Breast epithelium (tissue), 4 donors: ENCODE measurements at regions not wholly inside any gene's neighbourhood (a gene's known extent, or its start where the extent isn't known, plus 50 kb on each side); places are given as distances from the start of the nearest gene placed in this dataset.

Experiments
- DNase-seq, 2 donors: peaks; one replicate each; pipeline ENCODE4 v3.0.0-alpha.2; 2019; ENCODE audit warnings: low spot score in 2 of 2
- H3K27ac ChIP-seq, 2 donors: fragments of 200-600 bp; sonication (generic) in 1 of 2; one replicate each; pipeline ENCODE4 v1.5.1; 2016 to 2019; ENCODE audit warnings: mild to moderate bottlenecking in 1 of 2
- H3K27me3 ChIP-seq, 2 donors: fragments of 200-600 bp; sonication (generic) in 1 of 2; one replicate each; pipeline versions ENCODE4 v1.5.1 to v1.6.0; 2017 to 2019; ENCODE audit warnings: control low read depth in 1 of 2, mild to moderate bottlenecking in 1 of 2
- H3K36me3 ChIP-seq: fragments of 200-600 bp; one replicate; pipeline ENCODE4 v1.5.1; 2019
- H3K4me1 ChIP-seq, 2 donors: fragments of 200-600 bp; sonication (generic); one replicate each; pipeline ENCODE4 v1.5.1; 2016 to 2019; ENCODE audit warnings: control low read depth in 1 of 2
- H3K4me3 ChIP-seq, 3 donors: fragments of 200-600 bp; sonication (generic); 1 replicate in 2 of 3; 2 replicates in 1 of 3; pipeline ENCODE4 v1.5.1; 2016 to 2019; ENCODE audit warnings: mild to moderate bottlenecking in 3 of 3, moderate library complexity in 2 of 3
- H3K9me3 ChIP-seq, 2 donors: fragments of 200-600 bp; sonication (generic) in 1 of 2; one replicate each; pipeline ENCODE4 v1.5.1; 2016 to 2019; ENCODE audit warnings: control low read depth in 1 of 2
- CTCF ChIP-seq, 3 donors: fragments of 450-650 bp; IDR thresholded peaks; one replicate each; pipeline ENCODE4 v1.5.1; 2016 to 2017; ENCODE audit warnings: antibody characterized with exemption in 3 of 3, mild to moderate bottlenecking in 3 of 3, moderate library complexity in 3 of 3
- POLR2A ChIP-seq: fragments of 450-650 bp; IDR thresholded peaks from one replicate; pipeline ENCODE4 v1.6.1; 2016; ENCODE audit warnings: antibody characterized with exemption, mild to moderate bottlenecking, moderate library complexity
- POLR2AphosphoS5 ChIP-seq, 3 donors: sonication (generic); formaldehyde crosslinking; IDR thresholded peaks; one replicate each; pipeline ENCODE4 v1.6.1; 2017; ENCODE audit warnings: antibody characterized with exemption in 3 of 3
- intact Hi-C: fragments of 100-400 bp; cut with DNase I; formaldehyde crosslinking; loops from one replicate; pipeline ENCODE4 v1.15.1; 2023; ENCODE audit warnings: low total_unique reads

GRCh38 chr11:109867784-109868183 lies 225.4 kb upstream of the ZC3H12C start:
- no peak for TF ChIP-seq CTCF (IDR thresholded peaks at IDR 0.05)
- no peak for TF ChIP-seq POLR2A
- TF ChIP-seq POLR2AphosphoS5 (IDR thresholded peaks at IDR 0.05), result no peak
- H3K9me3 ChIP-seq, result peaks cover 0 to 5% of the 10 kb centered on the region in 2 donors
- H3K27ac ChIP-seq, result no peak overlapping the region
- no peak overlapping the region for H3K4me3 ChIP-seq
- no peaks in the 10 kb centered on the region for H3K36me3 ChIP-seq
- no peaks in the 10 kb centered on the region for H3K4me1 ChIP-seq
- DNase-seq, result no peak
- no peaks in the 10 kb centered on the region for H3K27me3 ChIP-seq
- intact Hi-C loops, result no loop called here

GRCh38 chr11:109869536-109869935 lies 223.7 kb upstream of the ZC3H12C start:
- Histone ChIP-seq H3K27me3 (no peaks in the 10 kb centered on the region), H3K4me3 (no peak overlapping the region), H3K27ac (no peak overlapping the region), H3K4me1 (no peaks in the 10 kb centered on the region), H3K36me3 (no peaks in the 10 kb centered on the region), H3K9me3 (peaks cover 0 to 12% of the 10 kb centered on the region in 2 donors)
- intact Hi-C loops, result no loop called here
- TF ChIP-seq POLR2AphosphoS5 (IDR thresholded peaks at IDR 0.05) (no peak), POLR2A (no peak), CTCF (IDR thresholded peaks at IDR 0.05) (no peak)
- no peak for DNase-seq

GRCh38 chr11:109870297-109870696 lies 222.9 kb upstream of the ZC3H12C start:
- TF ChIP-seq CTCF (IDR thresholded peaks at IDR 0.05), result no peak
- Histone ChIP-seq H3K36me3 (no peaks in the 10 kb centered on the region), H3K9me3 (peaks cover 0 to 12% of the 10 kb centered on the region in 2 donors), H3K4me1 (no peaks in the 10 kb centered on the region), H3K27me3 (no peaks in the 10 kb centered on the region), H3K4me3 (no peak overlapping the region), H3K27ac (no peak overlapping the region)
- no peak for DNase-seq
- intact Hi-C loops, result loop anchor here (10.0 kb wide), 2 partner anchors 345 to 665 kb away; no protein-coding TSS in a partner anchor

GRCh38 chr11:109877043-109877442 lies 216.1 kb upstream of the ZC3H12C start:
- no peak for DNase-seq
- Histone ChIP-seq H3K27ac (no peak overlapping the region), H3K9me3 (peaks cover 0 to 12% of the 10 kb centered on the region in 2 donors), H3K36me3 (no peaks in the 10 kb centered on the region), H3K4me3 (no peak overlapping the region), H3K4me1 (no peaks in the 10 kb centered on the region), H3K27me3 (no peaks in the 10 kb centered on the region)
- TF ChIP-seq POLR2AphosphoS5 (IDR thresholded peaks at IDR 0.05), result no peak
- intact Hi-C loops, result loop anchor here (10.0 kb wide), 2 partner anchors 338 to 658 kb away; no protein-coding TSS in a partner anchor

GRCh38 chr11:109884501-109884900 lies 208.7 kb upstream of the ZC3H12C start:
- intact Hi-C loops, result no loop called here
- Histone ChIP-seq H3K27ac (no peak overlapping the region), H3K4me1 (no peaks in the 10 kb centered on the region), H3K36me3 (no peaks in the 10 kb centered on the region), H3K27me3 (no peaks in the 10 kb centered on the region), H3K9me3 (no peaks in the 10 kb centered on the region), H3K4me3 (no peak overlapping the region)
- TF ChIP-seq POLR2AphosphoS5 (IDR thresholded peaks at IDR 0.05), result no peak
- TF ChIP-seq POLR2A, result no peak
- TF ChIP-seq CTCF (IDR thresholded peaks at IDR 0.05), result no peak
- DNase-seq, result no peak

GRCh38 chr11:109885006-109885405 lies 208.2 kb upstream of the ZC3H12C start:
- intact Hi-C loops, result no loop called here
- Histone ChIP-seq H3K27me3 (no peaks in the 10 kb centered on the region), H3K4me3 (no peak overlapping the region), H3K36me3 (no peaks in the 10 kb centered on the region), H3K27ac (no peak overlapping the region), H3K4me1 (no peaks in the 10 kb centered on the region), H3K9me3 (no peaks in the 10 kb centered on the region)
- DNase-seq, result no peak
- TF ChIP-seq POLR2A (no peak), CTCF (IDR thresholded peaks at IDR 0.05) (no peak), POLR2AphosphoS5 (IDR thresholded peaks at IDR 0.05) (no peak)
